GM19043 (cell line): ENCODE measurements at regions not wholly inside any gene's neighbourhood (a gene's known extent, or its start where the extent isn't known, plus 50 kb on each side); places are given as distances from the start of the nearest gene placed in this dataset.
"Not testable (repeated sequence)": the region's sequence is repeated elsewhere in the genome, so short reads cannot be mapped to it uniquely, and the experiment has no call there.

Source experiments
- ATAC-seq: cut with Tn5 transposase; IDR thresholded peaks from one replicate; pipeline ENCODE4 v1.9.1; 2021; ENCODE audit warnings: low read depth; ENCODE audit not compliant: unreplicated experiment

GRCh38 chr6:6474170-6474920, 114.2 kb upstream of the LY86 start:
- ATAC-seq = no peak

DNA sequence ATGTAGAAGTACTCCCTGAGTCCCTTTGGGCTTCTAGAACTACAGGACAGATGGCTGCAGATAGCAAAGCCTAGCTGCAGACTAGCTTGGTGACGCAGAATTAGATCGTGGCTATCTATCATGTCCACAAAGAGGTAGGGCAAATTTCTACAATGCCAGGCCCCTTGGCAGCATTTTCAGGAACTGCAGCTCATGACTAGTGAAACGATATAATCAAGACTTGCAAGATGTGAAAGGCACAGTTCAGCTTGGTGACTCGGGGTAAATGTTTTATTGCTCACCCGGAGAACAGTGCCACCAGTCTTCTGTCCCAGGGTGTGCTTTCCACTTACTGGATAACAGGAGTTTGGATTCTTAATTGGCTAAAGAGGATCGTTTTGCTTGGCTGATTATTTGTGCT, 108.7 kb upstream of the LY86 start:
- no peak for ATAC-seq

GRCh38 chr6:6482256-6482655, 106.3 kb upstream of the LY86 start:
- ATAC-seq = no peak

- ATAC-seq = no peak
Measured at GRCh38 chr6:6483168-6483567, 105.4 kb upstream of the LY86 start.

DNA sequence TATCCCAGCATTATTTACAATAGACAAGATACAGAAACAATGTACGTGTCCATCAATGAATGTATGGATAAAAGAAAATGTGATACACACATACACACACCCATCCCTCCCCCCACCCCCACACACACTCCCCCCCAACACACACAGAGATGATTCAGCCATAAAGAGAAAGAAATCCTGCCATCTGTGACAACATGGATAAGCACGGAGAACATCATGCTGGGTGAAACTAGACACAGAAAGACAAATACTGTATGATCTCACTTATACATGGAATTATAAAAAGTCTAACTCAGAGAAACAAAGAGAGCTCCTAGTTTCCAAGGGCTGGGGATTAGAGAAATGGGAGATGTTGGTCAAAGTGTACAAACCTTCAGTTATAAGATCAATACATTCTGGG, 104.8 kb upstream of the LY86 start:
- no peak for ATAC-seq

DNA sequence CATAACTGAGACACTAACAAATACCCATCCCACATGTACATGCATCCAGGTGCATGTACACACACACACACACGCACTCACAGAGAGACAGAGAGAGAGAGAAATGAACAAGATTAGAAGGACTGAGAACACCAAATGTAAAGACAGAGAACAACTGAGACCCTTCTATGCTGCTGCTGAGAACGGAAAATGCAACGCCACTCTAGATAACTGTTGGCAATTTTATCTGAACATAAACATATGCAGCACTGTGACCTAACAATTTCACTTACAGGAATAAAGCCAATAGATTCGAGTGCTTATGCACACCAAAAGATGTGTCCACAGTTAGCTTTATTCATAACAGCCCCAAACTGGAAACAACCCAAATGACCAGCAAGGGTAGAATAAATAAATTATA, 103.8 kb upstream of the LY86 start:
- no peak for ATAC-seq

DNA sequence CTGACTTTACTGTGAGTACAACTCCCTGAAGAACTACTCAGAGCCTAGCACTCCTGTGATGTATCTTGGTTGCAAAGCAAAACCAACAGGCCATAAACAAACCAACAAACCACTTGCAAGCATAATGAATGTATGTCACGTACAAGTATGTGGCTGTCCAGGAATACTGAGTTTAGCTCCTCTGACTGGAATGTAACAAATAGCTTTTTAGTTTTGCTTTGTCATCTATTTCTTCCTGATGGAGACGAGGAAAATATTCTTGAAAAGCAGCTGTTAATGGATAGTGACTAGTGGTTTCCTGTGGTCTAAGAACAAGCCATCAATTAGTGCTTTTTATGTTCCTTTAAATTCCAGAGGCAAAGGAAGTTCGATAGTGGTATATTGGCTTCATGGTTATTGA, 101.9 kb upstream of the LY86 start:
- no peak for ATAC-seq

- ATAC-seq = no peak
Measured at GRCh38 chr6:6491761-6492160, 96.8 kb upstream of the LY86 start.

DNA sequence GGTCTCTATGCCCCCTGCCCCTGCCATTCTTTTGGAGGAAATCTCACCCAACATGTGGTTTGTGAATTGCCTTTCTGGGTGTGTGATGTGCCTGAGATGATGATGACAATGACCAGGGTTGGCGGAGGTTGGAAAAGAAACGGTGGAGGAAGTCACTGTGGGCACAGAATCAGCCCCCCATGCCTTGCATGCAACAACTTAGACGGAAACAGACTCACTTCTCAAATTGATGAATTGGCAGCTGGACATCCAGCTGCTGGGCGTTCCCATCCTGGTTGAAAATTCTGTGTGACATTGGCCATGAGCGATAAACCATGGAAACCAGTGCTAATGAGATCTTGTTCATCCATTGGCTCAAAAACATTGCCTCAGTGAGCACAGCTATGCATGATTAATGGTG, 95.8 kb upstream of the LY86 start:
- no peak for ATAC-seq

DNA sequence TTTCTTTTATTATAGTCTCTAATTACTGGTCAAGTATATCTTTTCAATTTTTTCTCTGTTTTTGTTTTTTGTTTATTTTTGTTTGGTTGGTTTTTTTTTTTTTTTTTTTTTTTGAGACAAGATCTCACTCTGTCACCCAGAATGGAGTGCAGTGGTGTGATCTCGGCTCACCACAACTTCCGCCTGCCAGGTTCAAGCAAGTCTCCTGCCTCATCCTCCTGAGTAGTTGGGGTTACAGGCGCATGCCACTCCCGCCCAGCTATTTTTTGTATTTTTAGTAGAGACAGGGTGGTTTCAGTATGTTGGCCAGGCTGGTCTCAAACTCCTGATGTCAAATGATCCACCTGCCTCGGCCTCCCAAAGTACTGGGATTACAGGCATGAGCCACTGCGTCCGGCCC, 94.4 kb upstream of the LY86 start:
- ATAC-seq = not testable (repeated sequence)

GRCh38 chr6:6494677-6495076, 93.8 kb upstream of the LY86 start:
- no peak for ATAC-seq

GRCh38 chr6:6495851-6496250, 92.7 kb upstream of the LY86 start:
- ATAC-seq = no peak

DNA sequence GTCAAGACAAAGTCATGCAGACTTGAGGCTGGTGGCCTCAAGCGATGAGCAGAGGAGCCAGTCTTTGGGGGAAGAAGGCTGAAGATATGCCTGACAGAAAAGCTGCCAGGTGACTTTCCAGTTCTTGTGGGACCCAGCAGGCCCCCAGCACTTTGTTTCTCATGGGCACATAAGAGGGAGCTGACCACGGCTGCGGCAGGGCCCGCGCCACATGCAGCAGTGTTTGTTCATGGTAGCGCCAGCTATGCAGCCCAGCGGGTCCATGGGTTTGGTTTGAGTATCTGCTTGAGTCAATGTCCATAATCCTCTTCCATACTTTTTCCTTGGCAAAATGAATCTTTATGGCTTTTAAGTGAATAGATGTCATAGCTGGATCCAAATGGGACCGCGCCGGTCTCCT, 91.0 kb upstream of the LY86 start:
- no peak for ATAC-seq

GRCh38 chr6:6497976-6498375, 90.5 kb upstream of the LY86 start:
- no peak for ATAC-seq

DNA sequence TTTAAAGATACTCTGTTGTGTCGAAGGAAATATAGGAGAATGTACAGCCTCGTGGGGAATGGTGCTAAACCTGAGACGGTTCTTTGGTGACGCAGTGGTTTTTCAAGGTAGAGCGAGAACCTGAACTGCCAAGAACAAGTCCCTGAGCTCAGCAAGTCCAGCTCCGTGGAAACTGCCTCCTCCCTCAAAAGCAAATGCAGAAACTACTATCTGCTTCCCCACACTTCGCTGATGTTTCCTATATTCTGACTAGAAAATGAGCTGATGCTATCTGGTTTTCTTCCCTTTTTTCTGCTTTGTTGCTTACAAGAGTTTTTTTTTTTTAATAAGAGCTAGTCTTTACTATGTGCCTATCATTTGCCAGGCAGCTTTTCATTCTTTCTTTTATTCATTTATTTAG, 85.3 kb upstream of the LY86 start:
- ATAC-seq = no peak

DNA sequence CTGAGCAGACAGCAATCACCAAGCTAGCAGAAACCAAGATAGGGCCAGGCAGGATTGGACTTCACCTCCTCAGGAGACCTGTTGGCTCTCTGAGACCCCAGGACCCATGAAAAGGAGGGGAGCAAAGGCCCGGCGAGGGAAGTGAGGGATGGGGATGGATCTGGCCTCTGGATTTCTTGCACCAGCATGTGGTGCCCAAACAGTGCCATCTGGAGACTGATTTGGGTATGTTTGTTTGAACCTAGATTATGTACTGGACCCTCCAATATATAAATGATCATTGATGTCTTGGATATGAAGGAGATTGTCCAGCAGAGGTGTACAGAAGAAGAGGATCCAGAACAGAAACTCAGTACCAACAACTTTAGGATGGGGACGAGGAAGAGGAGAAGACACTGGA, 83.4 kb upstream of the LY86 start:
- no peak for ATAC-seq

DNA sequence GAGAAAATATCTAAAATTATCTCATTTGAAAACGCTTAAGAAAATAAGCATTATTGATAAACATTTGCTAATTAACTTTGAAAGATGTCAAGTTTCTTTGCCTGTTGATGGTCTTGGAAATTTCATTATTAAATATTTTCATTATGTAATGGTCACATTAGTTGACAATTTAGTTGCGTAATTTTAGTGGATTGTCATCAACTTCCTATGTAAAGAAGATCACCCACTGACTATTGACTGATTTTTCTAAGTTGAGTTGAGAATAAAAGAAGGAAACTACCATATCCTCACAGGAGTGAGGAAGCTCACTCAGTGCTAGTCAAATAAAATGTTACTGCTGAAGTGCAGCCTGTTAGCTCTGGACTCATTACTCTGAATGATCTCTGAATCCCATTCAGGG, 79.9 kb upstream of the LY86 start:
- no peak for ATAC-seq

- no peak for ATAC-seq
Measured at GRCh38 chr6:6509284-6509683, 79.2 kb upstream of the LY86 start.

GRCh38 chr6:6512711-6513110, 75.8 kb upstream of the LY86 start:
- no peak for ATAC-seq

- peak; percentile 64 for ATAC-seq
Measured at GRCh38 chr6:6515691-6516607, 72.6 kb upstream of the LY86 start.

GRCh38 chr6:6516666-6517458, 71.7 kb upstream of the LY86 start:
- no peak for ATAC-seq
